Colonic mucosa (tissue), 4 donors: ENCODE measurements at regions not wholly inside any gene's neighbourhood (a gene's known extent, or its start where the extent isn't known, plus 50 kb on each side); places are given as distances from the start of the nearest gene placed in this dataset.

Experiments used
- DNase-seq: peaks from one replicate; pipeline ENCODE4 v3.0.0-alpha.2; 2020
- H3K27ac ChIP-seq: fragments of 200-600 bp; one replicate; pipeline ENCODE4 v1.8.0; 2021
- H3K27me3 ChIP-seq: fragments of 200-600 bp; one replicate; pipeline ENCODE4 v1.8.0; 2021
- H3K36me3 ChIP-seq: fragments of 200-600 bp; one replicate; pipeline ENCODE4 v1.8.0; 2021
- H3K4me1 ChIP-seq: fragments of 200-600 bp; one replicate; pipeline ENCODE4 v1.8.0; 2021; ENCODE audit warnings: mild to moderate bottlenecking
- H3K4me3 ChIP-seq: fragments of 200-600 bp; one replicate; pipeline ENCODE4 v1.8.0; 2021
- H3K9ac ChIP-seq, 2 donors: one replicate each; pipeline ENCODE4 v1.7.0; 2013; ENCODE audit warnings: control low read depth in 2 of 2, low read depth in 2 of 2, low read length in 2 of 2
- H3K9me3 ChIP-seq: fragments of 200-600 bp; one replicate; pipeline ENCODE4 v1.8.0; 2021
- intact Hi-C: fragments of 100-400 bp; cut with DNase I; formaldehyde crosslinking; loops from one replicate; pipeline ENCODE4 v1.14.1; 2022
- TF ChIP-seq, protein P1 (sequence below): fragments of 200-600 bp; IDR thresholded peaks from one replicate; pipeline ENCODE4 v1.8.0; 2022; ENCODE audit warnings: antibody characterized with exemption, mild to moderate bottlenecking
- donor health status: healthy.
- donor health status: DM: no; HTN: no; CAD: no.
- donor health status: DM: no; HTN: no; CAD: no.

DNA sequence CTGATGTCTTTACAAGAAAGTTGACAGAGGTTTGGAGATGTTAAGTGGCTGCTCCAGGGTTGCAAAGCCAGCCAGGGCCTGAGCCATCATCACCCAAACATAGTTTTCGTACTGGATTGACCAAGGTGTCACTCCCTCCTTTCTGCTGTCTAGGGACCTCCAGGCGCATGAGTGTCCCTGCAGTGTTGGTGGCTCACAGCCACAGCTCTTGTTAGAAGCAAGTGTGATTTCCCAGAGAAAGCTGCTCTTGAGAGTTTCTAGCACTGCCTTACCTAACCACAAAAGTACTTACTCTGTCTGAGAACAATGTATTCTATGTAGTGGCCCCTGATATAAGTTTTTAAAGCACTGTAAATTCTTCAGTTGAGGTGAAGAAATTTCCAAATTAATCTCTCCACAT, 144.1 kb downstream of the SOX2 start:
- H3K4me1 ChIP-seq: no peaks in the 10 kb centered on the region
- H3K9ac ChIP-seq: no peak overlapping the region
- H3K9me3 ChIP-seq: no peaks in the 10 kb centered on the region
- H3K4me3 ChIP-seq: no peak overlapping the region
- no peak overlapping the region for H3K27ac ChIP-seq
- DNase-seq: no peak
- H3K27me3 ChIP-seq: no peaks in the 10 kb centered on the region
- TF ChIP-seq, protein P1, sequence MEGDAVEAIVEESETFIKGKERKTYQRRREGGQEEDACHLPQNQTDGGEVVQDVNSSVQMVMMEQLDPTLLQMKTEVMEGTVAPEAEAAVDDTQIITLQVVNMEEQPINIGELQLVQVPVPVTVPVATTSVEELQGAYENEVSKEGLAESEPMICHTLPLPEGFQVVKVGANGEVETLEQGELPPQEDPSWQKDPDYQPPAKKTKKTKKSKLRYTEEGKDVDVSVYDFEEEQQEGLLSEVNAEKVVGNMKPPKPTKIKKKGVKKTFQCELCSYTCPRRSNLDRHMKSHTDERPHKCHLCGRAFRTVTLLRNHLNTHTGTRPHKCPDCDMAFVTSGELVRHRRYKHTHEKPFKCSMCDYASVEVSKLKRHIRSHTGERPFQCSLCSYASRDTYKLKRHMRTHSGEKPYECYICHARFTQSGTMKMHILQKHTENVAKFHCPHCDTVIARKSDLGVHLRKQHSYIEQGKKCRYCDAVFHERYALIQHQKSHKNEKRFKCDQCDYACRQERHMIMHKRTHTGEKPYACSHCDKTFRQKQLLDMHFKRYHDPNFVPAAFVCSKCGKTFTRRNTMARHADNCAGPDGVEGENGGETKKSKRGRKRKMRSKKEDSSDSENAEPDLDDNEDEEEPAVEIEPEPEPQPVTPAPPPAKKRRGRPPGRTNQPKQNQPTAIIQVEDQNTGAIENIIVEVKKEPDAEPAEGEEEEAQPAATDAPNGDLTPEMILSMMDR: no peak
- no peaks in the 10 kb centered on the region for H3K36me3 ChIP-seq
- intact Hi-C loops: no loop called here

DNA sequence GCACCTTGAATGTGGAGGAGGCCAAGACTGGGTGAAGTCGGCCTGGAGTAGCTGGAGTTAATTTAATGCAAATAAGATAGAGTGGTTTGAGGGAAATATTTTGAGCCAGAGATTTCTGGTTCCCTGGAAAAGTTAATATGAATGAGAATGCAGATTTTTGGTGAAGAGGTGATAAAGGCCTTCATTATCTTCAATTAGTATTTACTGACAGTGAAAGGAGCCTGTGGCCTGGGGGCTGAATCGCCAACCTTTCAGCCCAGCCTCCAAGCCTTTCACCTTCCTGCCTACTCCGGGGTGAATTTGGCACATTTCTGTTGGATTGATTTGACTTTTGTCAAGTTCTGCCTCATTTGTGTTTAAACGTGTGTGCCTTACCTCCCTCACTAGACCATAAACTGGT, 147.8 kb downstream of the SOX2 start:
- DNase-seq: no peak
- intact Hi-C loops: no loop called here
- Histone ChIP-seq H3K27me3 (no peaks in the 10 kb centered on the region), H3K27ac (no peak overlapping the region), H3K4me3 (no peak overlapping the region), H3K4me1 (no peaks in the 10 kb centered on the region), H3K9me3 (no peaks in the 10 kb centered on the region), H3K9ac (no peak overlapping the region), H3K36me3 (no peaks in the 10 kb centered on the region)
- TF ChIP-seq, protein P1: no peak

DNA sequence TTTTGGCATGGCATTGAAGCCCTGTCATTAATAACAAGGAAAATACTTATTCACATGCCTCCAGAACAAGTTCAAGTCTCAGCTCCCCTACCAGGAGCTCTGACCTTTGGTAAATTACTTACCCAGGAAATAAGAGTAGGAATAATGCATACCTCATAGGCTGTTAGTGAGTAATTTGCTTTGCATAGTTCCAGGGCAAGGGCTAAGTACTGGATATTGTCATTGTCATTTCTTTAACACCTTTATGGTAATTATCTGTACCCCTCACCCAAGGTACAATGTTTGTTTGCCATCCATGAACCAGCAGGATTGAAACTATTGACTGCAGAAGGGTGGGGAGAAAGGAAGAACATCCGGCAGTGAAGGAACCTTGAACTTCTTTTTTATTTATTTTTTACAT, 148.5 kb downstream of the SOX2 start:
- Histone ChIP-seq H3K4me3 (no peak overlapping the region), H3K27ac (no peak overlapping the region), H3K36me3 (no peaks in the 10 kb centered on the region), H3K27me3 (no peaks in the 10 kb centered on the region), H3K4me1 (no peaks in the 10 kb centered on the region), H3K9ac (no peak overlapping the region), H3K9me3 (no peaks in the 10 kb centered on the region)
- no peak for DNase-seq
- TF ChIP-seq, protein P1: no peak
- intact Hi-C loops: no loop called here

DNA sequence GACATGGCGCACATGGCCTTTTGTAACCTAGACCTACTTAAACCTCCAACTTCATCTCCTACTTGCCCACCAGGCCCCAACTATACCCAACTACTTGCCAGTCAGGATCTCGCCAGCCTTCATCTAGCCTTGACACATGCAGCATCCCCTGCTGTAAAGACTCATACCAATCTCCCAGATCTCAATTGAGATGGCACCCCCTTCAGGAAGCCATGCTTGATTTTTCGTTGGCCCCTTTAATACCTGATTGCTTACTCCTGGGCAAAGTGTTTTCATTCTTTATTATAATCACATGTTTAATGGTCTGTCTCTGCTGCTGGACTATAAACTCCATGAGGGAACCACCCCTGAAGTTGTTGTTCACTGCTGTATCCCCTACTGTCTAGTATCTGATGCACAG, 150.8 kb downstream of the SOX2 start:
- DNase-seq: no peak
- Histone ChIP-seq H3K4me3 (no peak overlapping the region), H3K36me3 (no peaks in the 10 kb centered on the region), H3K9ac (no peak overlapping the region), H3K27ac (no peak overlapping the region), H3K27me3 (no peaks in the 10 kb centered on the region), H3K9me3 (no peaks in the 10 kb centered on the region), H3K4me1 (no peaks in the 10 kb centered on the region)
- TF ChIP-seq, protein P1: no peak
- intact Hi-C loops: no loop called here

DNA sequence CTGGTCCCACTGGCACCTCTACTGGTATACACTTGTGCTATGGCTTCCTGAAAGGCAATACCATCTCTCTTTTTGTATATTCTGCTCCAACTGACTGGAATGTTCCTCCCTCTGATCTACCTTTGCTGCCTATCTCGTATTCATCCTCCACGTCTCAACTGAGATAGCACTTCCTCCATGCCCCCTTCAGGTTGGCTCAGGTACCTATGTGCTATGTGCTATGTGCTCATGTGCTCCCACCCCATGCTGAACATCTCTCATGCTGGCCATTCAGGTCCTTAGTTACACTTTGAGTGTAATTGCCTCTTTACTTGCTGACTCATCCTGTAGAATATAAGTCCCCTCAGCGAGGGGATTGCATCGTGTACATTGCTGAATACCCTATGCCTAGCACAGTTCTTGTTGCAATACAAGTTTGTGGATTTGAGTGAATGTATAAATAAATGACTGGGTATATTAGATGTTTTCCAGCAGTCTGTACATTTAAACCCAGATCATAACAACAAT, 156.9 kb downstream of the SOX2 start:
- Histone ChIP-seq H3K9me3 (no peaks in the 10 kb centered on the region), H3K9ac (no peak overlapping the region), H3K27ac (no peak overlapping the region), H3K4me1 (no peaks in the 10 kb centered on the region), H3K27me3 (no peaks in the 10 kb centered on the region), H3K36me3 (no peaks in the 10 kb centered on the region), H3K4me3 (no peak overlapping the region)
- no peak for DNase-seq
- intact Hi-C loops: no loop called here
- TF ChIP-seq, protein P1: no peak

DNA sequence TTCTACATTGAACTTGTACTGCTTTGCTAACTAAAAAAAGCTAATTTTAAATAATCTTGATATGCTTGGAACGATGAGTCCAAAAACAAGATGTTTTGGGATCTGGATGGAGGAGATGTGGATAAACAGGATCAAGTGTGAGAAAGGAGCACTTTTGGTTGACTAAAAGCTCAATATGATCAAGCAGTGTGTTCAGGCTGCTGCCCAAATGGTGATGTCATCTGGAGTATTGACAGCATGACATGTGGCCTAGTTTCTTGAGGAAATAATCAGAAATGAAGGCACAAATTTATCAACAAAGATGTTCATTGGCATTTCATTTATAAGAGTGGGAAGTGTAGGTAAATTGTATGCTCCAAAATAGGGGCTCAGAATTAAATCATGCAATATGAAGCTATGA, 161.2 kb downstream of the SOX2 start:
- Histone ChIP-seq H3K9me3 (no peaks in the 10 kb centered on the region), H3K36me3 (no peaks in the 10 kb centered on the region)
- intact Hi-C loops: no loop called here

More for the DNA sequence above, 161.2 kb downstream of the SOX2 start:
- H3K4me1 ChIP-seq: no peaks in the 10 kb centered on the region
- TF ChIP-seq, protein P1: no peak
- no peak overlapping the region for H3K4me3 ChIP-seq
- no peak overlapping the region for H3K9ac ChIP-seq
- H3K27me3 ChIP-seq: no peaks in the 10 kb centered on the region
- DNase-seq: no peak
- H3K27ac ChIP-seq: no peak overlapping the region
